ENCODE measurements at regions not wholly inside any gene's neighbourhood (a gene's known extent, or its start where the extent isn't known, plus 50 kb on each side); places are given as distances from the start of the nearest gene placed in this dataset.

GRCh38 chr6:151671195-151671594 lies 136.3 kb upstream of the ESR1 start:
- TF ChIP-seq CEBPB (IDR thresholded peaks at IDR 0.05; ENCODE audit: borderline replicate concordance in 1 of 2, low read depth in 2 of 2, low read length in 2 of 2), result no peak
- TF ChIP-seq MAX (IDR thresholded peaks at IDR 0.05; ENCODE audit: low read depth, low read length), result no peak
- TF ChIP-seq, protein P1, sequence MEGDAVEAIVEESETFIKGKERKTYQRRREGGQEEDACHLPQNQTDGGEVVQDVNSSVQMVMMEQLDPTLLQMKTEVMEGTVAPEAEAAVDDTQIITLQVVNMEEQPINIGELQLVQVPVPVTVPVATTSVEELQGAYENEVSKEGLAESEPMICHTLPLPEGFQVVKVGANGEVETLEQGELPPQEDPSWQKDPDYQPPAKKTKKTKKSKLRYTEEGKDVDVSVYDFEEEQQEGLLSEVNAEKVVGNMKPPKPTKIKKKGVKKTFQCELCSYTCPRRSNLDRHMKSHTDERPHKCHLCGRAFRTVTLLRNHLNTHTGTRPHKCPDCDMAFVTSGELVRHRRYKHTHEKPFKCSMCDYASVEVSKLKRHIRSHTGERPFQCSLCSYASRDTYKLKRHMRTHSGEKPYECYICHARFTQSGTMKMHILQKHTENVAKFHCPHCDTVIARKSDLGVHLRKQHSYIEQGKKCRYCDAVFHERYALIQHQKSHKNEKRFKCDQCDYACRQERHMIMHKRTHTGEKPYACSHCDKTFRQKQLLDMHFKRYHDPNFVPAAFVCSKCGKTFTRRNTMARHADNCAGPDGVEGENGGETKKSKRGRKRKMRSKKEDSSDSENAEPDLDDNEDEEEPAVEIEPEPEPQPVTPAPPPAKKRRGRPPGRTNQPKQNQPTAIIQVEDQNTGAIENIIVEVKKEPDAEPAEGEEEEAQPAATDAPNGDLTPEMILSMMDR (IDR thresholded peaks at IDR 0.05 in 2 of 3, conservative IDR thresholded peaks at IDR 0.05 in 1 of 3; ENCODE audit: control insufficient read depth in 2 of 3, extremely low read depth in 1 of 3, insufficient read depth in 1 of 3, low read depth in 3 of 3, low read length in 3 of 3), result no peak
- no peak for TF ChIP-seq HDAC6 (IDR thresholded peaks at IDR 0.05; ENCODE audit: unreplicated experiment)
- no peak for TF ChIP-seq ATF7 (IDR thresholded peaks at IDR 0.05; ENCODE audit: low read depth)
- no peak for TF ChIP-seq ZNF24 (IDR thresholded peaks at IDR 0.05)
- TF ChIP-seq BCL11A (IDR thresholded peaks at IDR 0.05; ENCODE audit: low read depth, low read length), result no peak
- no peak for TF ChIP-seq DPF2 (IDR thresholded peaks at IDR 0.05)
- no peak for TF ChIP-seq EZH2 (IDR thresholded peaks at IDR 0.05; ENCODE audit: borderline replicate concordance, control insufficient read depth, low read depth, low read length)
- TF ChIP-seq POLR2AphosphoS2 (IDR thresholded peaks at IDR 0.05; ENCODE audit: low read depth, low read length), result no peak
- TF ChIP-seq RBBP5 (conservative IDR thresholded peaks at IDR 0.05), result no peak
- no peak for TF ChIP-seq POLR2A (IDR thresholded peaks at IDR 0.05; ENCODE audit: low read depth, low read length)
- no peak for TF ChIP-seq PBX3 (IDR thresholded peaks at IDR 0.05; ENCODE audit: insufficient replicate concordance, low read depth, low read length)

Measured in GM12878 (cell line).